ENCODE measurements at regions not wholly inside any gene's neighbourhood (a gene's known extent, or its start where the extent isn't known, plus 50 kb on each side); places are given as distances from the start of the nearest gene placed in this dataset.

DNA sequence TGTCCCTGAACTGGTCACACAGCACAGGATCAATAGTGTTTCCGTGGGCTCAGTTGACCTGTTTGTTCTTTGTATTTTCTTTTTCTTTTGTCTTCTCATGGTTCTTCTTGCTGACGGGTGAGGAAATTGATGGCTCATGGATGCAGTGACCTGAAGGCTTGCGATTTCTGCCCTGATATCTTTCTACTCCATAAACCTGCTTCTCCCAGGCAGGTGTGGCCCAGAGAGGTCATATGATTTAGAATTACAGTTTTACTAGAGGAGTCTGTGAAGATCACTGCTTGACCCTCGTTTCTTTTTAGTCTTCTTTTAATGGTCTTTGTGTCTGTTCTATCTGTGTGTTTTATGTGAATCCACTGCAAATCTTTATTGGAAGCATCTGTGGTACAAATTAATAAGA is 195.1 kb upstream of the KLF6 start (continued):
- TF ChIP-seq KLF16 (IDR thresholded peaks at IDR 0.05), result no peak
- TF ChIP-seq ZNF75A (CRISPR knock-in tag; IDR thresholded peaks at IDR 0.05), result no peak

DNA sequence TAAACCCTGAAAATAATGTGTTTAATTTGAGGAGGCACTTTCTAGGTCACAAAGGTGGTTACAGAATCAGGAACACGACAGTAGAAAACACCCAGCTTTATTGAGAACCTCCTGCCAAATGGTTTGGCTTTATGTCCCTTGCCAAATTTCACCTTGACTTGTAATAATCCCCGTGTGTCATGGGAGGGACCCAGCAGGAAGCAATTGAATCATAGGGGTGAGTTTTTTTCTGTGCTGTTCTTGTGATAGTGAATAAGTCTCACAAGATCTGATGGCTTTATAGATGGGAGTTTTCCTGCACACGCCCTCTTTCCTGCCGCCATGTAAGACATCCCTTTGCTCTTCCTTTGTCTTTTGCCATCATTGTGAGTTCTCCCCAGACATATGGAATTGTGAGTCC is 193.8 kb upstream of the KLF6 start:
- H3K79me2 ChIP-seq (ENCODE audit: control insufficient read depth, insufficient read depth, low read length), result no peaks in the 10 kb centered on the region
- H3K36me3 ChIP-seq (ENCODE audit: control insufficient read depth, insufficient read depth, low read length), result no peaks in the 10 kb centered on the region
- no peak overlapping the region for H3K27ac ChIP-seq (ENCODE audit: extremely low read depth, low read depth, low read length)
- FAIRE-seq, result no peak
- ATAC-seq, result no peak
- H2AFZ ChIP-seq (ENCODE audit: low read depth, low read length), result no peak overlapping the region
- peaks cover 0 to 10% of the 10 kb centered on the region in 2 experiments; a peak in 2 of 5 replicates for H3K27me3 ChIP-seq (ENCODE audit: control insufficient read depth in 2 of 2, insufficient read depth in 2 of 2, low read length in 2 of 2)
- in situ Hi-C loops (cut with MboI), result no loop called here
- H3K9me1 ChIP-seq (ENCODE audit: control insufficient read depth, insufficient read depth, low read length), result no peaks in the 10 kb centered on the region
- no peak overlapping the region for H3K4me2 ChIP-seq (ENCODE audit: insufficient read depth, low read length)
- no peaks in the 10 kb centered on the region for H3K9me3 ChIP-seq (replicated peaks; ENCODE audit: control insufficient read depth, insufficient read depth, low read depth, low read length)
- no peak overlapping the region for H3K9ac ChIP-seq (ENCODE audit: insufficient read depth in 1 of 2, low read depth in 2 of 2, low read length in 2 of 2)
- no TSS peak for BruUV-seq (replicated peaks)
- CTCF ChIA-PET (ENCODE audit: low intra/inter-chr PET ratio), result no interaction called here
- POLR2A ChIA-PET, result no interaction called here
- WGBS (ENCODE audit: insufficient coverage, low coverage, missing lambda C conversion rate), result 40% methylated on average over 4 of the region's 4 CpGs
- intact Hi-C loops (cut with micrococcal nuclease), result no loop called here
- no peak overlapping the region for H3K4me3 ChIP-seq
- no peak for DNase-seq (ENCODE audit: extremely low read depth in 1 of 4, low spot score in 3 of 4)
- H3K4me1 ChIP-seq (replicated peaks in 1 of 2; ENCODE audit: control insufficient read depth in 2 of 2, insufficient read depth in 2 of 2, low read length in 2 of 2), result no peaks in the 10 kb centered on the region; a peak in 1 of 5 replicates
- H4K20me1 ChIP-seq (replicated peaks; ENCODE audit: control insufficient read depth, insufficient read depth, low read length), result no peaks in the 10 kb centered on the region
- TF ChIP-seq, protein P1, sequence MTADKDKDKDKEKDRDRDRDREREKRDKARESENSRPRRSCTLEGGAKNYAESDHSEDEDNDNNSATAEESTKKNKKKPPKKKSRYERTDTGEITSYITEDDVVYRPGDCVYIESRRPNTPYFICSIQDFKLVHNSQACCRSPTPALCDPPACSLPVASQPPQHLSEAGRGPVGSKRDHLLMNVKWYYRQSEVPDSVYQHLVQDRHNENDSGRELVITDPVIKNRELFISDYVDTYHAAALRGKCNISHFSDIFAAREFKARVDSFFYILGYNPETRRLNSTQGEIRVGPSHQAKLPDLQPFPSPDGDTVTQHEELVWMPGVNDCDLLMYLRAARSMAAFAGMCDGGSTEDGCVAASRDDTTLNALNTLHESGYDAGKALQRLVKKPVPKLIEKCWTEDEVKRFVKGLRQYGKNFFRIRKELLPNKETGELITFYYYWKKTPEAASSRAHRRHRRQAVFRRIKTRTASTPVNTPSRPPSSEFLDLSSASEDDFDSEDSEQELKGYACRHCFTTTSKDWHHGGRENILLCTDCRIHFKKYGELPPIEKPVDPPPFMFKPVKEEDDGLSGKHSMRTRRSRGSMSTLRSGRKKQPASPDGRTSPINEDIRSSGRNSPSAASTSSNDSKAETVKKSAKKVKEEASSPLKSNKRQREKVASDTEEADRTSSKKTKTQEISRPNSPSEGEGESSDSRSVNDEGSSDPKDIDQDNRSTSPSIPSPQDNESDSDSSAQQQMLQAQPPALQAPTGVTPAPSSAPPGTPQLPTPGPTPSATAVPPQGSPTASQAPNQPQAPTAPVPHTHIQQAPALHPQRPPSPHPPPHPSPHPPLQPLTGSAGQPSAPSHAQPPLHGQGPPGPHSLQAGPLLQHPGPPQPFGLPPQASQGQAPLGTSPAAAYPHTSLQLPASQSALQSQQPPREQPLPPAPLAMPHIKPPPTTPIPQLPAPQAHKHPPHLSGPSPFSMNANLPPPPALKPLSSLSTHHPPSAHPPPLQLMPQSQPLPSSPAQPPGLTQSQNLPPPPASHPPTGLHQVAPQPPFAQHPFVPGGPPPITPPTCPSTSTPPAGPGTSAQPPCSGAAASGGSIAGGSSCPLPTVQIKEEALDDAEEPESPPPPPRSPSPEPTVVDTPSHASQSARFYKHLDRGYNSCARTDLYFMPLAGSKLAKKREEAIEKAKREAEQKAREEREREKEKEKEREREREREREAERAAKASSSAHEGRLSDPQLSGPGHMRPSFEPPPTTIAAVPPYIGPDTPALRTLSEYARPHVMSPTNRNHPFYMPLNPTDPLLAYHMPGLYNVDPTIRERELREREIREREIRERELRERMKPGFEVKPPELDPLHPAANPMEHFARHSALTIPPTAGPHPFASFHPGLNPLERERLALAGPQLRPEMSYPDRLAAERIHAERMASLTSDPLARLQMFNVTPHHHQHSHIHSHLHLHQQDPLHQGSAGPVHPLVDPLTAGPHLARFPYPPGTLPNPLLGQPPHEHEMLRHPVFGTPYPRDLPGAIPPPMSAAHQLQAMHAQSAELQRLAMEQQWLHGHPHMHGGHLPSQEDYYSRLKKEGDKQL (CRISPR knock-in tag; IDR thresholded peaks at IDR 0.05; ENCODE audit: borderline replicate concordance), result no peak
- TF ChIP-seq TRIM28 (IDR thresholded peaks at IDR 0.05) (no peak), POLR3G (IDR thresholded peaks at IDR 0.05; ENCODE audit: extremely low read depth, insufficient read length, insufficient replicate concordance) (no peak), ZNF445 (CRISPR knock-in tag; IDR thresholded peaks at IDR 0.05; ENCODE audit: low read depth) (no peak), HMG20B (CRISPR knock-in tag; IDR thresholded peaks at IDR 0.05) (no peak), TGIF2 (CRISPR knock-in tag; IDR thresholded peaks at IDR 0.05) (no peak), ASH1L (IDR thresholded peaks at IDR 0.05; ENCODE audit: borderline replicate concordance, low read depth, partially characterized antibody) (no peak), FOXA3 (CRISPR knock-in tag; conservative IDR thresholded peaks at IDR 0.05 in 1 of 2, IDR thresholded peaks at IDR 0.05 in 1 of 2) (no peak)
- TF ChIP-seq, protein P2, sequence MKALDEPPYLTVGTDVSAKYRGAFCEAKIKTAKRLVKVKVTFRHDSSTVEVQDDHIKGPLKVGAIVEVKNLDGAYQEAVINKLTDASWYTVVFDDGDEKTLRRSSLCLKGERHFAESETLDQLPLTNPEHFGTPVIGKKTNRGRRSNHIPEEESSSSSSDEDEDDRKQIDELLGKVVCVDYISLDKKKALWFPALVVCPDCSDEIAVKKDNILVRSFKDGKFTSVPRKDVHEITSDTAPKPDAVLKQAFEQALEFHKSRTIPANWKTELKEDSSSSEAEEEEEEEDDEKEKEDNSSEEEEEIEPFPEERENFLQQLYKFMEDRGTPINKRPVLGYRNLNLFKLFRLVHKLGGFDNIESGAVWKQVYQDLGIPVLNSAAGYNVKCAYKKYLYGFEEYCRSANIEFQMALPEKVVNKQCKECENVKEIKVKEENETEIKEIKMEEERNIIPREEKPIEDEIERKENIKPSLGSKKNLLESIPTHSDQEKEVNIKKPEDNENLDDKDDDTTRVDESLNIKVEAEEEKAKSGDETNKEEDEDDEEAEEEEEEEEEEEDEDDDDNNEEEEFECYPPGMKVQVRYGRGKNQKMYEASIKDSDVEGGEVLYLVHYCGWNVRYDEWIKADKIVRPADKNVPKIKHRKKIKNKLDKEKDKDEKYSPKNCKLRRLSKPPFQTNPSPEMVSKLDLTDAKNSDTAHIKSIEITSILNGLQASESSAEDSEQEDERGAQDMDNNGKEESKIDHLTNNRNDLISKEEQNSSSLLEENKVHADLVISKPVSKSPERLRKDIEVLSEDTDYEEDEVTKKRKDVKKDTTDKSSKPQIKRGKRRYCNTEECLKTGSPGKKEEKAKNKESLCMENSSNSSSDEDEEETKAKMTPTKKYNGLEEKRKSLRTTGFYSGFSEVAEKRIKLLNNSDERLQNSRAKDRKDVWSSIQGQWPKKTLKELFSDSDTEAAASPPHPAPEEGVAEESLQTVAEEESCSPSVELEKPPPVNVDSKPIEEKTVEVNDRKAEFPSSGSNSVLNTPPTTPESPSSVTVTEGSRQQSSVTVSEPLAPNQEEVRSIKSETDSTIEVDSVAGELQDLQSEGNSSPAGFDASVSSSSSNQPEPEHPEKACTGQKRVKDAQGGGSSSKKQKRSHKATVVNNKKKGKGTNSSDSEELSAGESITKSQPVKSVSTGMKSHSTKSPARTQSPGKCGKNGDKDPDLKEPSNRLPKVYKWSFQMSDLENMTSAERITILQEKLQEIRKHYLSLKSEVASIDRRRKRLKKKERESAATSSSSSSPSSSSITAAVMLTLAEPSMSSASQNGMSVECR (CRISPR knock-in tag; IDR thresholded peaks at IDR 0.05), result no peak

All from K562 (cell line).